HCT116 (cell line): ENCODE measurements at regions not wholly inside any gene's neighbourhood (a gene's known extent, or its start where the extent isn't known, plus 50 kb on each side); places are given as distances from the start of the nearest gene placed in this dataset.

Experiments used
- ATAC-seq: fragments of 200-7000 bp; cut with Tn5 transposase; 2 replicates; pipeline ENCODE4 v1.9.1; 2020; ENCODE audit warnings: mild to moderate bottlenecking, moderate library complexity
- BruUV-seq: library from RNA; stranded (reverse); fragments of 400-500 nt; replicated peaks from 2 replicates; lab custom pipeline; 2021; lab: Mats Ljungman, UMichigan
- CTCF ChIA-PET: fragments of 300-600 bp; sonication (Branson Sonifier 250); formaldehyde crosslinking; loops from one replicate; lab custom pipeline; 2021; ENCODE audit warnings: antibody characterized with exemption; lab: Charles Lee
- POLR2A ChIA-PET: fragments of 300-600, 350-600 bp; sonication (Branson Sonifier 250); formaldehyde crosslinking; loops from one replicate; lab custom pipeline; 2021; ENCODE audit warnings: antibody characterized with exemption; lab: Charles Lee
- RAD21 ChIA-PET, 2 experiments: fragments of 300-600 bp; sonication (Branson Sonifier 250); formaldehyde crosslinking; loops; one replicate each; lab custom pipeline; 2023; ENCODE audit warnings: low total read pairs in 2 of 2; ENCODE audit not compliant: uncharacterized antibody in 2 of 2, unreplicated experiment in 2 of 2, low non-redundant PET in 1 of 2; lab: Charles Lee
- DNase-seq: peaks from one replicate; pipeline ENCODE4 v3.0.0-alpha.2; 2010; ENCODE audit warnings: low read depth, low spot score
- H2AFZ ChIP-seq: fragments of 200-600 bp; shearing (Covaris generic), sonication (generic); 2 replicates; pipeline ENCODE4 v1.6.1; 2017; ENCODE audit warnings: low read depth, mixed run types, mixed read lengths, antibody characterized with exemption, low read length; ENCODE audit not compliant: poor library complexity, severe bottlenecking
- H3K27ac ChIP-seq: 2 replicates; pipeline ENCODE4 v1.5.1; 2012; ENCODE audit warnings: low read depth, low read length
- H3K27me3 ChIP-seq: fragments of 200-600 bp; sonication (generic); 2 replicates; pipeline ENCODE4 v1.6.1; 2016; ENCODE audit warnings: mixed run types, low read length, mixed read lengths; ENCODE audit not compliant: insufficient read depth
- H3K36me3 ChIP-seq, 2 experiments: fragments of 200-500 bp in 1 of 2; fragments of 200-600 bp in 1 of 2; sonication (Bioruptor generic) in 1 of 2; sonication (generic) in 1 of 2; 2 replicates each; pipeline versions ENCODE4 v1.5.1 to v1.6.1; 2014 to 2016; ENCODE audit warnings: low read length in 2 of 2, inconsistent platforms in 1 of 2, mixed read lengths in 1 of 2, mixed run types in 1 of 2; ENCODE audit not compliant: insufficient read depth in 2 of 2, control insufficient read depth in 1 of 2
- H3K4me1 ChIP-seq, 2 experiments: fragments of 200-600 bp in 1 of 2; sonication (generic) in 1 of 2; 2 replicates each; pipeline versions ENCODE4 v1.5.1 to v1.6.1; 2012 to 2017; ENCODE audit warnings: low read length in 2 of 2, inconsistent platforms in 1 of 2, mild to moderate bottlenecking in 1 of 2, mixed read lengths in 1 of 2, mixed run types in 1 of 2, moderate library complexity in 1 of 2; ENCODE audit not compliant: insufficient read depth in 2 of 2, control insufficient read depth in 1 of 2
- H3K4me2 ChIP-seq: fragments of 200-600 bp; sonication (generic); 2 replicates; pipeline ENCODE4 v1.6.1; 2017; ENCODE audit warnings: mixed run types, low read length, mixed read lengths
- H3K4me3 ChIP-seq, 2 experiments: fragments of 200-600 bp in 1 of 2; sonication (generic) in 1 of 2; replicated peaks in 1 of 2; 2 replicates each; pipeline ENCODE4 v1.5.1; 2011 to 2016; ENCODE audit warnings: low read length in 2 of 2, control low read depth in 1 of 2, low read depth in 1 of 2, mild to moderate bottlenecking in 1 of 2, mixed read lengths in 1 of 2, mixed run types in 1 of 2
- H3K79me2 ChIP-seq: fragments of 200-600 bp; sonication (generic); 2 replicates; pipeline ENCODE4 v1.6.1; 2017; ENCODE audit warnings: mild to moderate bottlenecking, mixed run types, low read length, moderate library complexity, mixed read lengths; ENCODE audit not compliant: insufficient read depth
- H3K9ac ChIP-seq: fragments of 200-600 bp; sonication (generic); 2 replicates; pipeline ENCODE4 v1.6.1; 2016; ENCODE audit warnings: low read length, mixed read lengths
- H3K9me2 ChIP-seq: fragments of 200-600 bp; sonication (generic), shearing (Covaris generic); 2 replicates; pipeline ENCODE4 v1.6.1; 2017; ENCODE audit warnings: mixed run types, mild to moderate bottlenecking, moderate library complexity; ENCODE audit not compliant: insufficient read depth
- H3K9me3 ChIP-seq, 2 experiments: fragments of 200-500 bp in 1 of 2; fragments of 200-600 bp in 1 of 2; sonication (Bioruptor generic) in 1 of 2; sonication (generic) in 1 of 2; 2 replicates each; pipeline ENCODE4 v1.6.1; 2014 to 2017; ENCODE audit warnings: low read length in 2 of 2, mixed read lengths in 2 of 2, inconsistent platforms in 1 of 2, low read depth in 1 of 2, mild to moderate bottlenecking in 1 of 2, mixed run types in 1 of 2, moderate library complexity in 1 of 2; ENCODE audit not compliant: control insufficient read depth in 1 of 2, insufficient read depth in 1 of 2
- H4K20me1 ChIP-seq: fragments of 200-600 bp; sonication (generic), shearing (Covaris generic); 2 replicates; pipeline ENCODE4 v1.6.1; 2017; ENCODE audit warnings: mixed run types, mild to moderate bottlenecking, moderate library complexity; ENCODE audit not compliant: insufficient read depth
- ATF3 ChIP-seq: IDR thresholded peaks from 2 replicates; pipeline ENCODE4 v1.6.1; 2012
- CEBPB ChIP-seq: IDR thresholded peaks from 2 replicates; pipeline ENCODE4 v1.6.1; 2012; ENCODE audit warnings: low read depth
- EGR1 ChIP-seq: IDR thresholded peaks from 2 replicates; pipeline ENCODE4 v1.6.1; 2012; ENCODE audit warnings: low read depth
- ELF1 ChIP-seq: IDR thresholded peaks from 2 replicates; pipeline ENCODE4 v1.6.1; 2012; ENCODE audit warnings: low read depth, borderline replicate concordance
- EZH2 ChIP-seq: fragments of 200-600 bp; sonication (generic); IDR thresholded peaks from 2 replicates; pipeline ENCODE4 v1.6.1; 2017; ENCODE audit warnings: antibody characterized with exemption, mixed run types
- FOSL1 ChIP-seq: IDR thresholded peaks from 2 replicates; pipeline ENCODE4 v1.6.1; 2012; ENCODE audit warnings: low read depth
- JUND ChIP-seq: IDR thresholded peaks from 2 replicates; pipeline ENCODE4 v1.6.1; 2012
- POLR2A ChIP-seq: IDR thresholded peaks from 2 replicates; pipeline ENCODE4 v1.7.0; 2011; ENCODE audit warnings: borderline replicate concordance; ENCODE audit not compliant: insufficient read depth, insufficient read length; ENCODE audit errors: extremely low read depth
- POLR2AphosphoS5 ChIP-seq: IDR thresholded peaks from 2 replicates; pipeline ENCODE4 v1.6.1; 2011; ENCODE audit warnings: mild to moderate bottlenecking, low read depth, low read length, moderate library complexity
- RAD21 ChIP-seq: IDR thresholded peaks from 2 replicates; pipeline ENCODE4 v1.6.1; 2012; ENCODE audit warnings: low read depth, mild to moderate bottlenecking
- REST ChIP-seq: IDR thresholded peaks from 2 replicates; pipeline ENCODE4 v1.6.1; 2012; ENCODE audit warnings: low read depth
- SIN3A ChIP-seq: IDR thresholded peaks from 2 replicates; pipeline ENCODE4 v1.6.1; 2012; ENCODE audit warnings: low read depth
- SP1 ChIP-seq: IDR thresholded peaks from 2 replicates; pipeline ENCODE4 v1.6.1; 2012; ENCODE audit warnings: low read depth
- SRF ChIP-seq: IDR thresholded peaks from 2 replicates; pipeline ENCODE4 v1.6.1; 2012; ENCODE audit warnings: low read depth
- TCF7L2 ChIP-seq: IDR thresholded peaks from 2 replicates; pipeline ENCODE4 v1.7.0; 2011; ENCODE audit warnings: borderline replicate concordance, inconsistent platforms; ENCODE audit not compliant: insufficient read depth, insufficient read length; ENCODE audit errors: extremely low read depth
- YY1 ChIP-seq: IDR thresholded peaks from 2 replicates; pipeline ENCODE4 v1.6.1; 2011; ENCODE audit warnings: low read length, low read depth, moderate library complexity, mild to moderate bottlenecking; ENCODE audit not compliant: insufficient replicate concordance; ENCODE audit errors: extremely low read depth
- ZNF274 ChIP-seq: fragments of 200-500 bp; sonication (Bioruptor generic); IDR thresholded peaks from 2 replicates; pipeline ENCODE4 v1.6.1; 2014; ENCODE audit warnings: mild to moderate bottlenecking, low read depth, low read length, inconsistent platforms
- intact Hi-C: fragments of 100-400 bp; cut with micrococcal nuclease; formaldehyde crosslinking; loops from 2 replicates; pipeline ENCODE4 v1.10.0; 2022

- H3K9me2 ChIP-seq: no peaks in the 10 kb centered on the region
- no peaks in the 10 kb centered on the region for H3K36me3 ChIP-seq
- no peak overlapping the region for H3K4me3 ChIP-seq
- TF ChIP-seq ZNF274: no peak
- TF ChIP-seq JUND: no peak
- no peak for TF ChIP-seq SP1
- no peak for TF ChIP-seq POLR2AphosphoS5
- no peak for TF ChIP-seq EGR1
- TF ChIP-seq CEBPB: no peak
- TF ChIP-seq ATF3: no peak
- TF ChIP-seq ELF1: no peak
- no peak for TF ChIP-seq YY1
- TF ChIP-seq REST: no peak
- no peak for TF ChIP-seq EZH2
- no peak for TF ChIP-seq POLR2A
- no peak for TF ChIP-seq SIN3A
- no peak for TF ChIP-seq RAD21
- no peak for TF ChIP-seq FOSL1
- TF ChIP-seq SRF: no peak
- TF ChIP-seq TCF7L2: no peak
- H4K20me1 ChIP-seq: no peaks in the 10 kb centered on the region
- ATAC-seq (no peak), DNase-seq (no peak)
- RAD21 ChIA-PET: no interaction called here
- H3K9ac ChIP-seq: no peak overlapping the region
- intact Hi-C loops: no loop called here
- BruUV-seq: no TSS peak
- no peak overlapping the region for H3K4me2 ChIP-seq
- H2AFZ ChIP-seq: no peak overlapping the region
- POLR2A ChIA-PET: no interaction called here
- no peaks in the 10 kb centered on the region for H3K4me1 ChIP-seq
- H3K9me3 ChIP-seq: peaks cover 0 to 9% of the 10 kb centered on the region in 2 experiments; a peak in 2 of 4 replicates
- CTCF ChIA-PET: no interaction called here
- H3K27me3 ChIP-seq: no peaks in the 10 kb centered on the region
- no peak overlapping the region for H3K27ac ChIP-seq
- no peaks in the 10 kb centered on the region for H3K79me2 ChIP-seq
Measured at GRCh38 chr11:81568918-81569317, 1164.7 kb downstream of the FAM181B start.
